Liver (tissue), 2 donors: ENCODE measurements at regions not wholly inside any gene's neighbourhood (a gene's known extent, or its start where the extent isn't known, plus 50 kb on each side); places are given as distances from the start of the nearest gene placed in this dataset.

ENCODE experiments used
- RAD21 ChIP-seq, 2 donors: IDR thresholded peaks; 2 replicates each; pipeline ENCODE4 v1.6.1; 2016; ENCODE audit warnings: antibody characterized with exemption in 2 of 2, mild to moderate bottlenecking in 2 of 2
- RXRA ChIP-seq, 2 donors: IDR thresholded peaks; 2 replicates each; pipeline ENCODE4 v1.6.1; 2017 to 2018; ENCODE audit warnings: antibody characterized with exemption in 2 of 2, mild to moderate bottlenecking in 1 of 2
- donor health status: healthy.

- TF ChIP-seq RXRA (IDR thresholded peaks at IDR 0.05) (no peak), RAD21 (IDR thresholded peaks at IDR 0.05) (no peak)
Observed at GRCh38 chr10:53580465-53580864, 807.9 kb upstream of the MBL2 start.
